ENCODE measurements at regions not wholly inside any gene's neighbourhood (a gene's known extent, or its start where the extent isn't known, plus 50 kb on each side); places are given as distances from the start of the nearest gene placed in this dataset.

GRCh38 chr21:27164208-27165177 lies 197.6 kb upstream of the ADAMTS5 start:
- TF ChIP-seq CTCF (IDR thresholded peaks at IDR 0.05; ENCODE audit: poor library complexity) (no peak), EZH2 (IDR thresholded peaks at IDR 0.05; ENCODE audit: borderline replicate concordance) (no peak), EZH2phosphoT487 (IDR thresholded peaks at IDR 0.05; ENCODE audit: low read depth, severe bottlenecking, unreplicated experiment) (no peak)
